ENCODE measurements at regions not wholly inside any gene's neighbourhood (a gene's known extent, or its start where the extent isn't known, plus 50 kb on each side); places are given as distances from the start of the nearest gene placed in this dataset.
A peak's percentile ranks its signal among the peaks of the same experiment; 100 is the strongest.

- DNase-seq (ENCODE audit: low read depth) = peak; percentile 75
- H3K4me3 ChIP-seq (replicated peaks; ENCODE audit: low read depth, low read length) = no peak overlapping the region
- TF ChIP-seq CTCF (IDR thresholded peaks at IDR 0.05; ENCODE audit: low read length, missing control alignments) = no peak
Observed at GRCh38 chr7:13540429-13540828, 449.0 kb downstream of the ETV1 start.

GRCh38 chr7:13541326-13541725, 448.1 kb downstream of the ETV1 start:
- H3K4me3 ChIP-seq (replicated peaks; ENCODE audit: low read depth, low read length) = no peak overlapping the region
- no peak for TF ChIP-seq CTCF (IDR thresholded peaks at IDR 0.05; ENCODE audit: low read length, missing control alignments)
- no peak for DNase-seq (ENCODE audit: low read depth)

GRCh38 chr7:13542451-13542850, 447.0 kb downstream of the ETV1 start:
- no peak overlapping the region for H3K4me3 ChIP-seq (replicated peaks; ENCODE audit: low read depth, low read length)
- no peak for DNase-seq (ENCODE audit: low read depth)
- TF ChIP-seq CTCF (IDR thresholded peaks at IDR 0.05; ENCODE audit: low read length, missing control alignments) = no peak

- TF ChIP-seq CTCF (IDR thresholded peaks at IDR 0.05; ENCODE audit: low read length, missing control alignments) = no peak
- no peak overlapping the region for H3K4me3 ChIP-seq (replicated peaks; ENCODE audit: low read depth, low read length)
- DNase-seq (ENCODE audit: low read depth) = no peak
Observed at GRCh38 chr7:13551503-13551902, 438.0 kb downstream of the ETV1 start.

GRCh38 chr7:13560441-13560840, 429.0 kb downstream of the ETV1 start:
- TF ChIP-seq CTCF (IDR thresholded peaks at IDR 0.05; ENCODE audit: low read length, missing control alignments) = no peak

GRCh38 chr7:13563257-13563656, 426.2 kb downstream of the ETV1 start:
- H3K4me3 ChIP-seq (replicated peaks; ENCODE audit: low read depth, low read length) = no peak overlapping the region
- no peak for DNase-seq (ENCODE audit: low read depth)
- no peak for TF ChIP-seq CTCF (IDR thresholded peaks at IDR 0.05; ENCODE audit: low read length, missing control alignments)

More at GRCh38 chr7:13560441-13560840, 429.0 kb downstream of the ETV1 start:
- no peak overlapping the region for H3K4me3 ChIP-seq (replicated peaks; ENCODE audit: low read depth, low read length)
- DNase-seq (ENCODE audit: low read depth) = peak; percentile 27

GRCh38 chr7:13563680-13564079, 425.8 kb downstream of the ETV1 start:
- no peak for DNase-seq (ENCODE audit: low read depth)
- no peak overlapping the region for H3K4me3 ChIP-seq (replicated peaks; ENCODE audit: low read depth, low read length)
- TF ChIP-seq CTCF (IDR thresholded peaks at IDR 0.05; ENCODE audit: low read length, missing control alignments) = no peak
